ENCODE measurements at regions not wholly inside any gene's neighbourhood (a gene's known extent, or its start where the extent isn't known, plus 50 kb on each side); places are given as distances from the start of the nearest gene placed in this dataset.

- H3K4me1 ChIP-seq (ENCODE audit: control insufficient read depth, extremely low read depth, insufficient read depth, low read length), result no peaks in the 10 kb centered on the region
These were observed 129.1 kb upstream of the DOCK10 start for GRCh38 chr2:225171350-225171749.

GRCh38 chr2:225170162-225170561 is 127.9 kb upstream of the DOCK10 start:
- no peaks in the 10 kb centered on the region for H3K9me1 ChIP-seq (ENCODE audit: control insufficient read depth, extremely low read depth, insufficient read depth, low read length)
- H3K36me3 ChIP-seq (ENCODE audit: control insufficient read depth in 2 of 2, extremely low read depth in 1 of 2, insufficient read depth in 2 of 2, low read length in 2 of 2), result no peaks in the 10 kb centered on the region
- H3K4me2 ChIP-seq (ENCODE audit: control insufficient read depth, extremely low read depth, insufficient read depth, low read depth, low read length), result no peak overlapping the region
- no peak overlapping the region for H3K27ac ChIP-seq (ENCODE audit: control insufficient read depth, insufficient read depth, low read length)
- H3K4me3 ChIP-seq (ENCODE audit: control insufficient read depth in 2 of 3, extremely low read depth in 1 of 3, insufficient read depth in 2 of 3, low read depth in 1 of 3, low read length in 3 of 3), result no peak overlapping the region
- no peak for FAIRE-seq
- no peak for DNase-seq (ENCODE audit: low read depth, low spot score)
- dilution Hi-C loops (cut with MboI; ENCODE audit: extremely low pct_ligation_motif_present, low sequenced_read_pairs), result no loop called here
- H3K9me3 ChIP-seq (ENCODE audit: control insufficient read depth, low read depth, low read length), result no peaks in the 10 kb centered on the region
- no peaks in the 10 kb centered on the region for H3K27me3 ChIP-seq (ENCODE audit: control insufficient read depth, extremely low read depth, insufficient read depth, low read length)
- H3K9ac ChIP-seq (ENCODE audit: control insufficient read depth, extremely low read depth, insufficient read depth, low read length), result no peak overlapping the region
- no peaks in the 10 kb centered on the region for H3K4me1 ChIP-seq (ENCODE audit: control insufficient read depth, extremely low read depth, insufficient read depth, low read length)
- H4K20me1 ChIP-seq (ENCODE audit: control insufficient read depth, extremely low read depth, insufficient read depth, low read length), result no peaks in the 10 kb centered on the region
- TF ChIP-seq CTCF (optimal IDR thresholded peaks at IDR 0.05 in 1 of 3, IDR thresholded peaks at IDR 0.05 in 1 of 3, conservative IDR thresholded peaks at IDR 0.05 in 1 of 3; ENCODE audit: extremely low read depth in 1 of 3, insufficient read depth in 2 of 3, low read length in 3 of 3) (no peak), EZH2 (IDR thresholded peaks at IDR 0.05; ENCODE audit: low read length) (no peak)
- H3K79me2 ChIP-seq (ENCODE audit: control insufficient read depth, insufficient read depth, low read length), result no peaks in the 10 kb centered on the region
- no peak overlapping the region for H2AFZ ChIP-seq (ENCODE audit: control insufficient read depth, low read length)

More at GRCh38 chr2:225171350-225171749, 129.1 kb upstream of the DOCK10 start:
- H3K27me3 ChIP-seq (ENCODE audit: control insufficient read depth, extremely low read depth, insufficient read depth, low read length), result no peaks in the 10 kb centered on the region
- H3K27ac ChIP-seq (ENCODE audit: control insufficient read depth, insufficient read depth, low read length), result no peak overlapping the region
- H3K79me2 ChIP-seq (ENCODE audit: control insufficient read depth, insufficient read depth, low read length), result no peaks in the 10 kb centered on the region
- FAIRE-seq, result no peak
- H3K9ac ChIP-seq (ENCODE audit: control insufficient read depth, extremely low read depth, insufficient read depth, low read length), result no peak overlapping the region
- H3K4me2 ChIP-seq (ENCODE audit: control insufficient read depth, extremely low read depth, insufficient read depth, low read depth, low read length), result no peak overlapping the region
- H2AFZ ChIP-seq (ENCODE audit: control insufficient read depth, low read length), result no peak overlapping the region
- DNase-seq (ENCODE audit: low read depth, low spot score), result no peak
- dilution Hi-C loops (cut with MboI; ENCODE audit: extremely low pct_ligation_motif_present, low sequenced_read_pairs), result no loop called here
- no peaks in the 10 kb centered on the region for H3K9me3 ChIP-seq (ENCODE audit: control insufficient read depth, low read depth, low read length)
- H3K4me3 ChIP-seq (ENCODE audit: control insufficient read depth in 2 of 3, extremely low read depth in 1 of 3, insufficient read depth in 2 of 3, low read depth in 1 of 3, low read length in 3 of 3), result no peak overlapping the region
- H4K20me1 ChIP-seq (ENCODE audit: control insufficient read depth, extremely low read depth, insufficient read depth, low read length), result no peaks in the 10 kb centered on the region
- no peaks in the 10 kb centered on the region for H3K36me3 ChIP-seq (ENCODE audit: control insufficient read depth in 2 of 2, extremely low read depth in 1 of 2, insufficient read depth in 2 of 2, low read length in 2 of 2)
- TF ChIP-seq EZH2 (IDR thresholded peaks at IDR 0.05; ENCODE audit: low read length) (no peak), CTCF (optimal IDR thresholded peaks at IDR 0.05 in 1 of 3, IDR thresholded peaks at IDR 0.05 in 1 of 3, conservative IDR thresholded peaks at IDR 0.05 in 1 of 3; ENCODE audit: extremely low read depth in 1 of 3, insufficient read depth in 2 of 3, low read length in 3 of 3) (no peak)
- no peaks in the 10 kb centered on the region for H3K9me1 ChIP-seq (ENCODE audit: control insufficient read depth, extremely low read depth, insufficient read depth, low read length)

Measured in keratinocyte (primary cell).